Neutrophil (primary cell): ENCODE measurements at regions not wholly inside any gene's neighbourhood (a gene's known extent, or its start where the extent isn't known, plus 50 kb on each side); places are given as distances from the start of the nearest gene placed in this dataset.

ENCODE experiments used
- H3K27ac ChIP-seq: fragments of 200-600 bp; sonication (generic); 2 replicates; pipeline ENCODE4 v1.5.1; 2016; ENCODE audit warnings: mild to moderate bottlenecking, moderate library complexity
- H3K27me3 ChIP-seq: fragments of 200-600 bp; sonication (generic); 2 replicates; pipeline ENCODE4 v1.6.0; 2016; ENCODE audit warnings: mild to moderate bottlenecking
- H3K36me3 ChIP-seq: fragments of 200-600 bp; sonication (generic); 2 replicates; pipeline ENCODE4 v1.5.1; 2017
- H3K4me1 ChIP-seq, 2 experiments: fragments of 200-600 bp in 1 of 2; sonication (generic) in 1 of 2; 1 replicate in 1 of 2; 2 replicates in 1 of 2; pipeline versions ENCODE4 v1.5.1 to v1.6.1; 2013 to 2016; ENCODE audit warnings: low read depth in 1 of 2, low read length in 1 of 2, mild to moderate bottlenecking in 1 of 2, moderate library complexity in 1 of 2; ENCODE audit not compliant: control insufficient read depth in 1 of 2, insufficient read depth in 1 of 2
- H3K4me3 ChIP-seq, 2 experiments: fragments of 200-600 bp in 1 of 2; sonication (generic) in 1 of 2; 1 replicate in 1 of 2; 2 replicates in 1 of 2; pipeline ENCODE4 v1.5.1; 2013 to 2016; ENCODE audit warnings: low read depth in 1 of 2, low read length in 1 of 2, mild to moderate bottlenecking in 1 of 2, moderate library complexity in 1 of 2
- H3K9me3 ChIP-seq: fragments of 200-600 bp; sonication (generic); 2 replicates; pipeline ENCODE4 v1.5.1; 2016
- TF ChIP-seq, protein P1 (sequence below): fragments of 200-600 bp; sonication (generic); IDR thresholded peaks from 2 replicates; pipeline ENCODE4 v1.5.1; 2016; ENCODE audit warnings: antibody characterized with exemption

DNA sequence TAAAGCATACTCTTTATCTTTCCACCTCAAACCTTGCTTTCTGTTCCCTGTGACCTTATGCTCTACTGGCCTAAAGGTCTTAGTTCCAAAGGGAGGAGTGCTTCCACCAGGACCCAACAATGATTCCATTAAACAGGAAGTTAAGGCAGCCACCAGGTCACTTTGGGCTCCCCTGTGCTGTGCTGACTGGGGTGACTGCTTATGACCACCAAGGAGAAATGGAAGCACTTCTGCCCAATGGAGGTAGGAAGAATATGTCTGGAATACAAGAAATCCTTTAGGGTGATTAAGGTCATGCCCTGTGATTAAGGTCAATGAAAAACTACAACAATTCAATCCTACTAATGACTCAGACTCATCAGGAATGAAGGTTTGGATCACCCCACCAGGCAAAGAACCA, 233.8 kb upstream of the CDH11 start:
- Histone ChIP-seq H3K4me1 (no peaks in the 10 kb centered on the region), H3K9me3 (no peaks in the 10 kb centered on the region), H3K27me3 (no peaks in the 10 kb centered on the region), H3K27ac (no peak overlapping the region), H3K4me3 (no peak overlapping the region), H3K36me3 (no peaks in the 10 kb centered on the region)
- TF ChIP-seq, protein P1, sequence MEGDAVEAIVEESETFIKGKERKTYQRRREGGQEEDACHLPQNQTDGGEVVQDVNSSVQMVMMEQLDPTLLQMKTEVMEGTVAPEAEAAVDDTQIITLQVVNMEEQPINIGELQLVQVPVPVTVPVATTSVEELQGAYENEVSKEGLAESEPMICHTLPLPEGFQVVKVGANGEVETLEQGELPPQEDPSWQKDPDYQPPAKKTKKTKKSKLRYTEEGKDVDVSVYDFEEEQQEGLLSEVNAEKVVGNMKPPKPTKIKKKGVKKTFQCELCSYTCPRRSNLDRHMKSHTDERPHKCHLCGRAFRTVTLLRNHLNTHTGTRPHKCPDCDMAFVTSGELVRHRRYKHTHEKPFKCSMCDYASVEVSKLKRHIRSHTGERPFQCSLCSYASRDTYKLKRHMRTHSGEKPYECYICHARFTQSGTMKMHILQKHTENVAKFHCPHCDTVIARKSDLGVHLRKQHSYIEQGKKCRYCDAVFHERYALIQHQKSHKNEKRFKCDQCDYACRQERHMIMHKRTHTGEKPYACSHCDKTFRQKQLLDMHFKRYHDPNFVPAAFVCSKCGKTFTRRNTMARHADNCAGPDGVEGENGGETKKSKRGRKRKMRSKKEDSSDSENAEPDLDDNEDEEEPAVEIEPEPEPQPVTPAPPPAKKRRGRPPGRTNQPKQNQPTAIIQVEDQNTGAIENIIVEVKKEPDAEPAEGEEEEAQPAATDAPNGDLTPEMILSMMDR, result no peak

DNA sequence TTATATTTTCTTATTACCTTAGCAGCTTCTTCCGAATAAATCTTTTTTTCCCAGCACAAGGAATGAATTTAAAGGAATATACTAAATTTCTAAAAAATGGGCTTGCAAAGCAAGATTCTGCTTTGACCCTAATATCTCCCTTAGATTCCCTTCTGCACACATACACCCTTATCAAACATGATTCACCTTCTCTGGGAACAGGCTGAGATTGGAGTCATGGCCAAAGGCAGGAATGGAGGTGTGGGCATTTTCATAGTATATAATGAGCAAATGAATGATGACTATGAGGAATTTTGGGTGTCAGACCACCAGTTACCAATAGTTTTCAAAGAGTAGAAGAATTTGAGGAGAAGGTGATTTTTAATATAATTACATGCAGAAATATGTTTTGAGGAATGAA, 231.3 kb upstream of the CDH11 start:
- H3K36me3 ChIP-seq, result no peaks in the 10 kb centered on the region
- no peaks in the 10 kb centered on the region for H3K4me1 ChIP-seq
- TF ChIP-seq, protein P1, result no peak
- H3K9me3 ChIP-seq, result no peaks in the 10 kb centered on the region
- no peaks in the 10 kb centered on the region for H3K27me3 ChIP-seq
- H3K4me3 ChIP-seq, result no peak overlapping the region
- H3K27ac ChIP-seq, result no peak overlapping the region

DNA sequence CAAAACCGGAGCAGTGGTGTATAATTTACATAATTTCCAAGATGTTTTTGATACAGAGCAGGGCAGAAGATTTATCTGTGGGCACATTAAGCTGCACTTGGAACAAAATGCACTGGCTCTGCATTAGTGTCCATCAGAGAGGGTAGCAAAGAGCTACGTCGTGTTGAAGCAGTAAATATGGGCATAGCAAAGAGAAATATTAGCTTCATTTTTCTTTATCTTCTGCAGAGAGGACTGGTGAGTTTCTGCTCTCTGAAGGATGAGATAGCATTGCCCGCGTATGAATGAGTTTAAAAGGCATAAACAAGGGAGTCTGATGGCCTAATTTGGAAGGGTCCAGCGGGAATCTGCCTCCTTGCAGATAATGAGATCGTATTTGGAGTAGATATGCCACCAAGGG, 227.8 kb upstream of the CDH11 start:
- Histone ChIP-seq H3K27me3 (no peaks in the 10 kb centered on the region), H3K4me3 (no peak overlapping the region), H3K36me3 (no peaks in the 10 kb centered on the region), H3K4me1 (no peaks in the 10 kb centered on the region), H3K27ac (no peak overlapping the region), H3K9me3 (no peaks in the 10 kb centered on the region)
- TF ChIP-seq, protein P1, result no peak

DNA sequence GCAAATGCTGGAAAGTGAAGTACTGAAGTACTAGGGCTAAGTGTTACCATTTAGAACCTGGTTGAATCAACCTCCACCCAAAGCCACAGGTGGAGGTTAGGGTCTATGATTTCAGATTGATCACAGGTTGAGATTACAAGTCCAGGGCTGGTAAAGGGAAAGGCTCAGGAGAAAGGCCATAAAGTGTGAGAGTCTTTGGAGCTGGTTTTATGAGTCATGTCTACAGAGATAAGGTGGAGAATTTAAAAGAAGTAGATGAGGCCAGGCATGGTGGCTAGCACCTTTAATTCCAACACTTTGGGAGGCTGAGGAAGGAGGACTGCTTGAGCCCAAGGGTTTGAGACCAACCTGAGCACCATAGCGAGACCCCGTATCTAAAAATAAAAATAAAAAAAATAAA, 221.7 kb upstream of the CDH11 start:
- H3K4me1 ChIP-seq, result no peaks in the 10 kb centered on the region
- no peak overlapping the region for H3K27ac ChIP-seq
- H3K9me3 ChIP-seq, result no peaks in the 10 kb centered on the region
- H3K4me3 ChIP-seq, result no peak overlapping the region
- TF ChIP-seq, protein P1, result no peak
- H3K27me3 ChIP-seq, result no peaks in the 10 kb centered on the region
- no peaks in the 10 kb centered on the region for H3K36me3 ChIP-seq

DNA sequence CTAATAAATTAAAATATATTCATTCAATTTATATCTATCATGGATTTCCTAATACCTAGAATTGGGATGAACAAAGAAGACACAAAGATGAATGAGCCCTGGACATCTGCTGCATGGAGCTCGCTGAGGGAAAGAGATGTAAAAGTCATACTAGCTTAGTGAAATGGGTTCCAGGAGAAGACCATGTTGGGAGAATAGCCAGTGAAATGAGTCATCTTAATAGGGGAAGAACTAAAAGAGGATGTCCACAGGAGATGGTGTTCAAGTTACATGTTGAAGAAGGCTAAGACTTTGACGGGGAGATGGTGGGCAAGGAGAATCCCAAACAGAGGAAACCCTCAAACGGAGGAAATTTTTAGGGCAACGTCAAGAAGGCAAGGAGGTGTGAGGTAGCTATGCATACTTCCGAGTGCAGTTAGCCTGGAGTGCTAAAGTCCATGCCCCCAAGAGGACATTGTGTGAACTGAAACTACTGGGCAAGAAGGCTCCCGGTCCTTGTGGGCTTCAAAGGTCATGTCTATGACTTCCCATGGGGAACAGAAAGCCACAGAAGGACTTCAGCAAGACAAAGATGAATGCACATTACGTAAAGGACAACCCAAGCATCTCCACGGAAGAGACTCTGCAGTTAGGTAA, 220.5 kb upstream of the CDH11 start:
- TF ChIP-seq, protein P1, result no peak
- Histone ChIP-seq H3K27ac (no peak overlapping the region), H3K36me3 (no peaks in the 10 kb centered on the region), H3K9me3 (no peaks in the 10 kb centered on the region), H3K27me3 (no peaks in the 10 kb centered on the region), H3K4me3 (no peak overlapping the region), H3K4me1 (no peaks in the 10 kb centered on the region)

DNA sequence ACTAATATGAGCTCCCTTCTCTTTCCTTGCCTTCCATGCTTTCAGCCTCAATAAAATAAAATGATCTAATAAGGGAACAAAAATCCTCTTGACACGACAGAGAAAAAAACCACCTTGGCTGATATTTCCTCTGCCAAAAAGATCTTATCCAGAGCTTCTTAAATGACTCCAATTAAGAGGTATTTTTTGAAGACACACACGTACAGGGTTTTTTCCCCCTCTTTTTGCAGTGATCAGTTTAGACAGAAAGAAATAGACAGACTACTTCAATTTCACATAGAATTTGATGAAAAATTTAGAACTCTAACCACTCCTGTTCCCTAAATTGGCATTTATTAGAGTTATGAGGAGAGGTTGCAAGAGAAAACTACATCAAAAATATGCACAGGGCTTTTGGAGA, 217.2 kb upstream of the CDH11 start:
- H3K36me3 ChIP-seq, result no peaks in the 10 kb centered on the region
- H3K27me3 ChIP-seq, result no peaks in the 10 kb centered on the region
- TF ChIP-seq, protein P1, result no peak
- no peak overlapping the region for H3K27ac ChIP-seq
- H3K4me1 ChIP-seq, result no peaks in the 10 kb centered on the region
- no peaks in the 10 kb centered on the region for H3K9me3 ChIP-seq
- no peak overlapping the region for H3K4me3 ChIP-seq
